ENCODE measurements at regions not wholly inside any gene's neighbourhood (a gene's known extent, or its start where the extent isn't known, plus 50 kb on each side); places are given as distances from the start of the nearest gene placed in this dataset.

DNA sequence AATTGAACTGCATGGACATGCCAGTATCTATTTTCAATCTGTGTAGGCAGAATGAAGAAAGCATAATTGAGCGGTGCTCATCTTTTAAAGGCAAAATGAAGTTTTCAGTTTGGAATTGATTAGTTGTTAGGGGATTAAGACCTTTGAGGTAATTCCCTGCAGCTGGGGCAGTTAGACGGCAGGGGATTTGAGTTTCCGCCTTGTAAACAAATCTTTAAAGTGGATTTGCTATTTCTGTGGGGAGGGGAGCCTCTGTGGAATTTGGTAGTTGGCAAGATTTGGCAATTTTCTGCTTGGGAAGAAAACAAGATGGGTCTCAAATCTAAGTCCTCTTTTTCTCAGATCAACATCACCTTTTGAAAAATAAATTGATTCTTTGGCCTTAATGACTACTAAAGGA is 212.5 kb upstream of the CNTN6 start:
- no peak overlapping the region for H3K9ac ChIP-seq (replicated peaks in 1 of 4; ENCODE audit: extremely low read depth in 1 of 4, low read depth in 3 of 4, low read length in 3 of 4)
- H3K4me2 ChIP-seq (ENCODE audit: insufficient read depth in 1 of 2, low read depth in 2 of 2, low read length in 2 of 2), result no peak overlapping the region
- H4K5ac ChIP-seq (ENCODE audit: insufficient read length, low read depth, low read length), result no peak overlapping the region
- FAIRE-seq (no peak), DNase-seq (ENCODE audit: low read depth in 1 of 2, low spot score in 2 of 2) (no peak)
- no peak overlapping the region for H3K4ac ChIP-seq (replicated peaks; ENCODE audit: insufficient read length, low read depth, low read length)
- no peaks in the 10 kb centered on the region for H3K27me3 ChIP-seq (replicated peaks in 1 of 4; ENCODE audit: control insufficient read depth in 3 of 4, extremely low read depth in 1 of 4, insufficient read depth in 3 of 4, low read length in 3 of 4)
- no peak overlapping the region for H4K91ac ChIP-seq (replicated peaks; ENCODE audit: insufficient read length, low read length)
- TF ChIP-seq FOSL1 (IDR thresholded peaks at IDR 0.05; ENCODE audit: insufficient read depth, low read depth, low read length) (no peak), EZH2 (IDR thresholded peaks at IDR 0.05; ENCODE audit: low read depth, low read length, severe bottlenecking) (no peak), BRCA1 (IDR thresholded peaks at IDR 0.05; ENCODE audit: low read depth, low read length) (no peak), CBX8 (IDR thresholded peaks at IDR 0.05; ENCODE audit: borderline replicate concordance, low read depth, low read length) (no peak), GABPA (IDR thresholded peaks at IDR 0.05; ENCODE audit: borderline replicate concordance, insufficient read depth, low read length) (no peak), BCL11A (IDR thresholded peaks at IDR 0.05; ENCODE audit: low read depth in 2 of 2, low read length in 2 of 2) (no peak), TCF12 (IDR thresholded peaks at IDR 0.05; ENCODE audit: low read depth, low read length) (no peak)
- H2BK5ac ChIP-seq (ENCODE audit: low read depth, low read length), result no peak overlapping the region
- no peak overlapping the region for H2AK5ac ChIP-seq (ENCODE audit: low read depth, low read length)
- no peaks in the 10 kb centered on the region for H3K79me2 ChIP-seq (ENCODE audit: control insufficient read depth in 1 of 2, insufficient read depth in 2 of 2, low read length in 2 of 2)
- H4K8ac ChIP-seq (ENCODE audit: extremely low read depth, insufficient read depth, low read length), result no peak overlapping the region
- WGBS, 2 experiments (ENCODE audit: extremely low coverage in 1 of 2, insufficient coverage in 1 of 2, insufficient read length in 1 of 2, insufficient replicate concordance in 2 of 2, low coverage in 1 of 2, low lambda C conversion rate in 2 of 2, missing lambda C conversion rate in 1 of 2), result 86% methylated on average over 3 of the region's 3 CpGs; no CpG with 5 or more reads in 1 of the 2 experiments
- H3K9me3 ChIP-seq (ENCODE audit: insufficient read depth in 2 of 2, low read depth in 1 of 2, low read length in 1 of 2), result no peaks in the 10 kb centered on the region
- no peak overlapping the region for H3K23ac ChIP-seq (ENCODE audit: insufficient read length)
- no peaks in the 10 kb centered on the region for H3K4me1 ChIP-seq (replicated peaks in 1 of 4; ENCODE audit: control insufficient read depth in 3 of 4, insufficient read depth in 4 of 4, low read length in 3 of 4)
- H3K79me1 ChIP-seq (ENCODE audit: low read depth, low read length), result no peaks in the 10 kb centered on the region
- no peaks in the 10 kb centered on the region for H3K36me3 ChIP-seq (ENCODE audit: control insufficient read depth in 2 of 4, insufficient read depth in 4 of 4, low read length in 3 of 4)
- no peak overlapping the region for H3K56ac ChIP-seq (replicated peaks; ENCODE audit: insufficient read length, low read depth, low read length)
- H2BK20ac ChIP-seq (ENCODE audit: low read length), result no peak overlapping the region
- H2BK12ac ChIP-seq (ENCODE audit: low read depth, low read length), result no peak overlapping the region
- no peak overlapping the region for H2BK120ac ChIP-seq (replicated peaks; ENCODE audit: low read depth, low read length)
- ChIA-PET CTCF (ENCODE audit: partially characterized antibody) (no interaction called here), POLR2A (ENCODE audit: partially characterized antibody) (no interaction called here)
- no peak overlapping the region for H3K4me3 ChIP-seq (ENCODE audit: extremely low read depth in 1 of 4, insufficient read depth in 2 of 4, low read depth in 3 of 4, low read length in 4 of 4)
- H2AFZ ChIP-seq (ENCODE audit: low read length), result no peak overlapping the region
- no peak overlapping the region for H3K14ac ChIP-seq (ENCODE audit: insufficient read length)
- no peak overlapping the region for H3K27ac ChIP-seq (ENCODE audit: low read depth, low read length)
- no peak overlapping the region for H2BK15ac ChIP-seq (ENCODE audit: low read length)
- no peaks in the 10 kb centered on the region for H4K20me1 ChIP-seq (replicated peaks in 1 of 2; ENCODE audit: control insufficient read depth in 1 of 2, insufficient read depth in 2 of 2, low read length in 2 of 2)
- H3K23me2 ChIP-seq (ENCODE audit: low read depth, low read length), result no peaks in the 10 kb centered on the region
- H3K18ac ChIP-seq (ENCODE audit: extremely low read depth, low read length), result no peak overlapping the region

Measured in H1 (cell line).